ENCODE measurements at regions not wholly inside any gene's neighbourhood (a gene's known extent, or its start where the extent isn't known, plus 50 kb on each side); places are given as distances from the start of the nearest gene placed in this dataset.

DNA sequence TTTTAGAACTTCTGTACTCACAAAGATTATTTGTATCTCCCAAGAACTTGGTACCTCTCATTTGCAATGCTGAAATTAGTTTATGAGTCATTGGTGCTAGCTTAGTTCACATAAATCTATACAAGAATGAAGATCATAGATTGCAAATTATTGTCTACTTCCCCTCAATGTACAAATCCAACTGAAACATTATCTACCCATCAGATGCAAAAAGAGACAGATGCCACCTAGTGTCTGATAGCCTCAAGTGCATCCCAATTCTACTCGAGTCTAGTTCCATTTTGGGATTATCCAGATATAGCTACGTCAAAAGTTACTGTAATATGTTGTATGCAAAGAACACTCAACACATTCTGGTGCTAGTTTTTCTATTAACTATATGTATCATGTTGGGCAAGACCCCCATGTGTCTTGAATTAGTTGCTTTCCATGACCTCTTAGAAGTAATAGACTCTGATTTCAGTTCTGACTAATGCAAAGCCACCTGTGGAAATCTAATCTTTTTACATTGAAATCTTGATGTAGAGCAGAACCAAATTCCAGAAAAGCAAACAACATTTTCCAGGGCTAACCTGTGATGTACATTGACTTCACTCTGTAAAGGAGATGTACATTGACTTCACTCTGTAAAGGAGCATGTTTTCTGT, 210.0 kb downstream of the RBM43 start:
- TF ChIP-seq MYC (IDR thresholded peaks at IDR 0.05; ENCODE audit: low read depth, low read length) (no peak), CTCF (IDR thresholded peaks at IDR 0.05; ENCODE audit: extremely low read depth in 1 of 2, insufficient read depth in 1 of 2, low read depth in 1 of 2, low read length in 2 of 2) (peak; percentile 62 to 73)

Measured in endothelial cell of umbilical vein (primary cell).